K562 (cell line): ENCODE measurements at regions not wholly inside any gene's neighbourhood (a gene's known extent, or its start where the extent isn't known, plus 50 kb on each side); places are given as distances from the start of the nearest gene placed in this dataset.
A peak's percentile ranks its signal among the peaks of the same experiment; 100 is the strongest.
"Not testable (repeated sequence)": the region's sequence is repeated elsewhere in the genome, so short reads cannot be mapped to it uniquely, and the experiment has no call there.

Source experiments
- ATAC-seq: fragments of 200-7000 bp; cut with Tn5 transposase; 3 replicates; pipeline ENCODE4 v1.9.1; 2020; ENCODE audit warnings: moderate library complexity
- BruUV-seq: library from RNA; stranded (reverse); fragments of 400-500 nt; replicated peaks from 2 replicates; lab custom pipeline; 2021; lab: Mats Ljungman, UMichigan
- CTCF ChIA-PET: fragments of 300-600 bp; formaldehyde crosslinking; extraction: SDS; loops from one replicate; lab custom pipeline; 2021; ENCODE audit warnings: low intra/inter-chr PET ratio; lab: Yijun Ruan, JAX
- POLR2A ChIA-PET: fragments of 300-600, 350-650 bp; sonication (Branson Sonifier 250); formaldehyde crosslinking; extraction: SDS; loops from one replicate; lab custom pipeline; 2021; ENCODE audit warnings: antibody characterized with exemption, inconsistent platforms; lab: Yijun Ruan, JAX
- DNase-seq, 4 experiments: peaks; one replicate each; pipeline versions ENCODE4 v3.0.0 to v3.0.0-alpha.2; 2011 to 2018; ENCODE audit warnings: low spot score in 3 of 4, mixed read lengths in 3 of 4; ENCODE audit errors: extremely low read depth in 1 of 4
- FAIRE-seq: peaks from 2 replicates; lab custom pipeline; 2011; peaks lifted over from hg19 to GRCh38; lab: Jason Lieb, UNC
- H2AFZ ChIP-seq: 2 replicates; pipeline ENCODE4 v1.6.0; 2011; ENCODE audit warnings: low read depth, low read length, control low read depth, inconsistent platforms
- H3K27ac ChIP-seq: fragments of 200-600 bp; 3 replicates; pipeline ENCODE4 v1.8.0; 2011; ENCODE audit warnings: low read depth, mild to moderate bottlenecking, control low read depth, inconsistent platforms, low read length, moderate library complexity, mixed read lengths; ENCODE audit errors: extremely low read depth
- H3K27me3 ChIP-seq, 2 experiments: fragments of 300-600 bp in 1 of 2; 2 replicates in 1 of 2; 3 replicates in 1 of 2; pipeline versions ENCODE4 v1.6.0 to v1.8.0; 2011; ENCODE audit warnings: inconsistent platforms in 2 of 2, low read length in 2 of 2, mild to moderate bottlenecking in 1 of 2, mixed read lengths in 1 of 2, moderate library complexity in 1 of 2; ENCODE audit not compliant: control insufficient read depth in 2 of 2, insufficient read depth in 2 of 2
- H3K36me3 ChIP-seq: fragments of 300-600 bp; 3 replicates; pipeline ENCODE4 v1.8.0; 2011; ENCODE audit warnings: mild to moderate bottlenecking, low read length, inconsistent platforms; ENCODE audit not compliant: control insufficient read depth, insufficient read depth
- H3K4me1 ChIP-seq, 2 experiments: fragments of 200-600 bp in 1 of 2; replicated peaks in 1 of 2; 2 replicates in 1 of 2; 3 replicates in 1 of 2; pipeline versions ENCODE4 v1.5.1 to v1.8.0; 2011; ENCODE audit warnings: inconsistent platforms in 2 of 2, low read length in 2 of 2, mild to moderate bottlenecking in 1 of 2, mixed read lengths in 1 of 2, moderate library complexity in 1 of 2; ENCODE audit not compliant: control insufficient read depth in 2 of 2, insufficient read depth in 2 of 2
- H3K4me2 ChIP-seq: 2 replicates; pipeline ENCODE4 v1.6.1; 2011; ENCODE audit warnings: low read length, control low read depth, inconsistent platforms, mixed read lengths; ENCODE audit not compliant: insufficient read depth
- H3K4me3 ChIP-seq: fragments of 200-600 bp; sonication (generic), shearing (Covaris generic); 2 replicates; pipeline ENCODE4 v1.5.1; 2016; ENCODE audit warnings: control low read depth, inconsistent platforms
- H3K79me2 ChIP-seq: fragments of 200-600 bp; 3 replicates; pipeline ENCODE4 v1.8.0; 2011; ENCODE audit warnings: low read length, inconsistent platforms; ENCODE audit not compliant: control insufficient read depth, insufficient read depth
- H3K9ac ChIP-seq, 2 experiments: 2 replicates each; pipeline versions ENCODE4 v1.6.0 to v1.6.1; 2011; ENCODE audit warnings: low read depth in 2 of 2, low read length in 2 of 2, control low read depth in 1 of 2, inconsistent platforms in 1 of 2, mild to moderate bottlenecking in 1 of 2, mixed read lengths in 1 of 2; ENCODE audit not compliant: insufficient read depth in 1 of 2
- H3K9me1 ChIP-seq: one replicate; pipeline ENCODE4 v1.6.0; 2011; ENCODE audit warnings: inconsistent platforms, mild to moderate bottlenecking, low read length, moderate library complexity; ENCODE audit not compliant: control insufficient read depth, insufficient read depth
- H3K9me3 ChIP-seq: replicated peaks from 2 replicates; pipeline ENCODE4 v1.5.1; 2011; ENCODE audit warnings: low read depth, low read length, inconsistent platforms; ENCODE audit not compliant: control insufficient read depth, insufficient read depth
- H4K20me1 ChIP-seq: replicated peaks from 2 replicates; pipeline ENCODE4 v1.6.1; 2011; ENCODE audit warnings: low read length, inconsistent platforms, mixed read lengths; ENCODE audit not compliant: control insufficient read depth, insufficient read depth
- NR2C1 ChIP-seq, 2 experiments: fragments of 450-650 bp; IDR thresholded peaks; 2 replicates each; pipeline ENCODE4 v1.6.1; 2017; ENCODE audit warnings: mild to moderate bottlenecking in 2 of 2, antibody characterized with exemption in 1 of 2, inconsistent platforms in 1 of 2, missing compliant biosample characterization in 1 of 2, missing genetic modification characterization in 1 of 2
- WGBS: fragments of 100-300 bp; shearing (Covaris generic); methylation state at CpG from one replicate; pipeline ENCODE4 v1.1.6; 2016; ENCODE audit warnings: low coverage, mixed read lengths; ENCODE audit not compliant: insufficient coverage; ENCODE audit errors: missing lambda C conversion rate; 5-methylcytosine and 5-hydroxymethylcytosine counted together
- in situ Hi-C: fragments of 300-500 bp; cut with MboI; formaldehyde crosslinking; loops from 4 replicates; pipeline ENCODE4 v1.15.0; 2018; ENCODE audit warnings: inconsistent platforms, mixed read lengths
- intact Hi-C: fragments of 100-400 bp; cut with micrococcal nuclease; formaldehyde crosslinking; loops from 2 replicates; pipeline ENCODE4 v1.14.2; 2022
- TF ChIP-seq, protein P1 (sequence below), 2 experiments: IDR thresholded peaks in 1 of 2; conservative IDR thresholded peaks in 1 of 2; 2 replicates each; pipeline ENCODE4 v1.6.1; 2016; ENCODE audit warnings: low read depth in 2 of 2, mild to moderate bottlenecking in 1 of 2, missing compliant biosample characterization in 1 of 2, missing genetic modification characterization in 1 of 2, moderate library complexity in 1 of 2
- TF ChIP-seq, protein P2 (sequence below): fragments of 450-650 bp; IDR thresholded peaks from 2 replicates; pipeline ENCODE4 v1.6.1; 2016

DNA sequence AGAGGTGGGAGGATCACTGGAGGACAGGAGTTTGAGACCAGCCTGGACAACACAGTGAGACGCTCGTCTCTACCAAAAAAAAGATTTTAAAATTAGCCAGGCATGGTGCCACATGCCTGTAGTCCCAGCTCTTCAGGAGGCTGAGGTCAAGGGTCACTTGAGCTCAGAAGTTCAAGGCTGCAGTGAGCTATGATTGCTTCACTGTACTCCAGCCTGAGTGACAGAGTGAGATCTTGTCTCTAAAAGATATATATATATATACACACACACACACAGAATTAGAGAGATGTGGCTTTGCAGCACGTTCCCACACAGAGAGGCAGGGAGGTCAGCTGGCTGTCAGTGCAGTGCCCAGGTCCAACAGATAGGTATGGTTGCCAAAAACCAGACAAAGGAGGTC is 363.4 kb downstream of the BCL2L11 start:
- H3K4me2 ChIP-seq; H3K27me3 ChIP-seq; H3K9ac ChIP-seq; H4K20me1 ChIP-seq; DNase-seq; H3K9me3 ChIP-seq; H3K9me1 ChIP-seq; H2AFZ ChIP-seq; H3K27ac ChIP-seq; BruUV-seq; POLR2A ChIA-PET; H3K4me3 ChIP-seq; in situ Hi-C loops; CTCF ChIA-PET; intact Hi-C loops; TF ChIP-seq NR2C1 (IDR thresholded peaks at IDR 0.05): not testable (repeated sequence)
- WGBS: 0% methylated on average over 1 of the region's 3 CpGs
- H3K36me3 ChIP-seq: peaks cover 17% of the 10 kb centered on the region; the same call in 1 of the 3 replicates
- H3K79me2 ChIP-seq: peaks cover 73% of the 10 kb centered on the region
- TF ChIP-seq, protein P1, sequence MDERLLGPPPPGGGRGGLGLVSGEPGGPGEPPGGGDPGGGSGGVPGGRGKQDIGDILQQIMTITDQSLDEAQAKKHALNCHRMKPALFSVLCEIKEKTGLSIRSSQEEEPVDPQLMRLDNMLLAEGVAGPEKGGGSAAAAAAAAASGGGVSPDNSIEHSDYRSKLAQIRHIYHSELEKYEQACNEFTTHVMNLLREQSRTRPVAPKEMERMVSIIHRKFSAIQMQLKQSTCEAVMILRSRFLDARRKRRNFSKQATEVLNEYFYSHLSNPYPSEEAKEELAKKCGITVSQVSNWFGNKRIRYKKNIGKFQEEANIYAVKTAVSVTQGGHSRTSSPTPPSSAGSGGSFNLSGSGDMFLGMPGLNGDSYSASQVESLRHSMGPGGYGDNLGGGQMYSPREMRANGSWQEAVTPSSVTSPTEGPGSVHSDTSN (CRISPR knock-in tag; IDR thresholded peaks at IDR 0.05; ENCODE audit: low read depth): not testable (repeated sequence)
- TF ChIP-seq, protein P1 (tag; conservative IDR thresholded peaks at IDR 0.05; ENCODE audit: low read depth): peak; percentile 30; the same call in 1 of the 2 replicates
- TF ChIP-seq, protein P2, sequence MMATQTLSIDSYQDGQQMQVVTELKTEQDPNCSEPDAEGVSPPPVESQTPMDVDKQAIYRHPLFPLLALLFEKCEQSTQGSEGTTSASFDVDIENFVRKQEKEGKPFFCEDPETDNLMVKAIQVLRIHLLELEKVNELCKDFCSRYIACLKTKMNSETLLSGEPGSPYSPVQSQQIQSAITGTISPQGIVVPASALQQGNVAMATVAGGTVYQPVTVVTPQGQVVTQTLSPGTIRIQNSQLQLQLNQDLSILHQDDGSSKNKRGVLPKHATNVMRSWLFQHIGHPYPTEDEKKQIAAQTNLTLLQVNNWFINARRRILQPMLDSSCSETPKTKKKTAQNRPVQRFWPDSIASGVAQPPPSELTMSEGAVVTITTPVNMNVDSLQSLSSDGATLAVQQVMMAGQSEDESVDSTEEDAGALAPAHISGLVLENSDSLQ: peak; percentile 63
- TF ChIP-seq NR2C1 (tag; IDR thresholded peaks at IDR 0.05): 0 out of 2 replicates have a peak, but pooled peaks have one; percentile 34
- FAIRE-seq (peak; percentile 35), ATAC-seq (peak; percentile 11; the same call in 2 of the 3 replicates)
- peaks cover 5 to 13% of the 10 kb centered on the region in 2 experiments; a peak in 4 of 5 replicates for H3K4me1 ChIP-seq

DNA sequence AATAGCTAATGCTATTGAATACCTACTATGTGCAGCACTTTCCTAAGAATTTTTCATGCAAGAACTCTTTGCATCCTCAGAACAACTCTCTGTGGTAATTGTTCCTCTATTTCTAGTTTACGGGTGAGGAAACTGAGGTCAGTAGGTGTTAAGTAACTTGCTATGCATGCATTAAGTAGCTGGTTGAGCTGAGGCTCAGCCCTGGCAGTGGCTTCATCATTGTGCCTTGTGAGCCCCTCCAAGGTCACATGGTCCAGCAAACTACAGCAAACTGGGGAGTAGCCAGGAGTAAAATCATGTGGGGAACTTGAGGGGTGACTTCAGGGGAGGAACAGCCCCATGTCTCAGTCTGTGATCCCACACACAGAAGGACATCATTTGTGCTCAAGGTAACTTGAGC is 365.2 kb downstream of the BCL2L11 start:
- 67% methylated on average over 1 of the region's 1 CpG for WGBS
- CTCF ChIA-PET, H3K4me3 ChIP-seq, H3K36me3 ChIP-seq, H4K20me1 ChIP-seq, intact Hi-C loops, in situ Hi-C loops, H3K4me2 ChIP-seq, POLR2A ChIA-PET, H3K9me3 ChIP-seq, H3K4me1 ChIP-seq, BruUV-seq, H3K9ac ChIP-seq, H3K27ac ChIP-seq, H3K27me3 ChIP-seq, DNase-seq, H2AFZ ChIP-seq, H3K9me1 ChIP-seq, ATAC-seq: not testable (repeated sequence)
- peak; percentile 35 for FAIRE-seq
- peaks cover 71% of the 10 kb centered on the region for H3K79me2 ChIP-seq
